NT2/D1 (cell line): ENCODE measurements at regions not wholly inside any gene's neighbourhood (a gene's known extent, or its start where the extent isn't known, plus 50 kb on each side); places are given as distances from the start of the nearest gene placed in this dataset.

Source experiments
- DNase-seq: peaks from one replicate; pipeline ENCODE4 v3.0.0-alpha.2; 2011; ENCODE audit warnings: low read depth, low spot score
- H3K27me3 ChIP-seq: 2 replicates; pipeline ENCODE4 v1.6.0; 2011; ENCODE audit warnings: mild to moderate bottlenecking; ENCODE audit not compliant: insufficient read length, insufficient read depth
- H3K36me3 ChIP-seq: 2 replicates; pipeline ENCODE4 v1.6.1; 2011; ENCODE audit warnings: mild to moderate bottlenecking, low read length, mixed read lengths; ENCODE audit not compliant: insufficient read depth, insufficient read length
- H3K4me1 ChIP-seq: 2 replicates; pipeline ENCODE4 v1.5.1; 2011; ENCODE audit not compliant: insufficient read depth, insufficient read length
- H3K4me3 ChIP-seq: 2 replicates; pipeline ENCODE4 v1.5.1; 2011; ENCODE audit warnings: low read depth; ENCODE audit not compliant: insufficient read length
- H3K9ac ChIP-seq: 2 replicates; pipeline ENCODE4 v1.6.0; 2011; ENCODE audit warnings: low read depth; ENCODE audit not compliant: insufficient read length
- H3K9me3 ChIP-seq: 2 replicates; pipeline ENCODE4 v1.5.1; 2011; ENCODE audit warnings: mild to moderate bottlenecking, low read length; ENCODE audit not compliant: insufficient read depth
- SUZ12 ChIP-seq: IDR thresholded peaks from 2 replicates; pipeline ENCODE4 v1.6.1; 2011; ENCODE audit not compliant: insufficient read length, insufficient read depth; ENCODE audit errors: extremely low read depth
- YY1 ChIP-seq: IDR thresholded peaks from 2 replicates; pipeline ENCODE4 v1.6.1; 2011; ENCODE audit not compliant: insufficient read length, insufficient read depth
- ZNF274 ChIP-seq: IDR thresholded peaks from 2 replicates; pipeline ENCODE4 v1.6.1; 2011; ENCODE audit warnings: mild to moderate bottlenecking, low read depth, low read length

DNA sequence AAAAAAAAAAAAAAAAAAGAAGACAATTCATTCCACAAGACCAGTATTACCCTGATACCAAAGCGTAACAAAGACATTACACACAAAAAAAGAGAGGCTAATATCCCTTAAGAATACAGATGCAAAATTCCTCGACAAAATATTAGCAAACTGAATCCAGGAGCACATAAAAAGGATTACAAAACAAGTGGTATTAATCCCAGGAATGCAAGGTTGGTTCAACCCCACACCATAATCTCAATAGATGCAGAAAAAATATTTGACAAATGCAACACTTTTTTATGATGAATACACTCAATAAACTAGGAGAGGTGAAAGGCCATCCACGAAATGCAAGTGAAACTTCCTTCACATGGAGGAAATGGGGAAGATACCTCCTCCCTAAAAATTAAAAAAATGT lies 80.1 kb upstream of the TLR4 start:
- TF ChIP-seq ZNF274: no peak
- no peak for TF ChIP-seq YY1
- no peak for TF ChIP-seq SUZ12
- H3K27me3 ChIP-seq: no peaks in the 10 kb centered on the region
- DNase-seq: no peak

DNA sequence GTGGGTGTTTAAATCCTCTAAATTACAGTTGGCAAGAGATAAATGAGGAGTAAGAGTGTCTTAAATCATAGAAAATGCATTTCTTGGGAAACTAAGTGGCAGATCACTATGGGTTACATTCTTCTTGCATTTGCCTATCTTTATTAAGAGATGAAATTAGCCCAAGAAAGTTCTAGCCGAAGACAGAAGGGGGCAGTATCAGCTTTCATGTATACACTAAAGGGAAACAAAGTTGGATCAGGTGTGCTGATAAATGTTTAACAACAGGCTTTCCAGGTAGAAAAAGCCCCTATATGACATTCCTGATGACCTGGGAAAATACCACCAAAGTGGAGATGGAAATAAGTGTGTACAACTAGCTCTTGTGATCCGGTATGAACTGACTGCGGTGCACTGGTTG lies 81.9 kb upstream of the TLR4 start:
- H3K36me3 ChIP-seq: no peaks in the 10 kb centered on the region
- peaks cover 19% of the 10 kb centered on the region for H3K9me3 ChIP-seq
- no peaks in the 10 kb centered on the region for H3K27me3 ChIP-seq
- H3K4me3 ChIP-seq: no peak overlapping the region
- H3K4me1 ChIP-seq: no peaks in the 10 kb centered on the region
- TF ChIP-seq SUZ12 (no peak), YY1 (no peak), ZNF274 (no peak)
- H3K9ac ChIP-seq: no peak overlapping the region
- DNase-seq: no peak

More for the DNA sequence above, 80.1 kb upstream of the TLR4 start:
- Histone ChIP-seq H3K4me3 (no peak overlapping the region), H3K9ac (no peak overlapping the region), H3K36me3 (no peaks in the 10 kb centered on the region), H3K9me3 (peaks cover 19% of the 10 kb centered on the region), H3K4me1 (no peaks in the 10 kb centered on the region)

- no peak overlapping the region for H3K4me3 ChIP-seq
- H3K9ac ChIP-seq: no peak overlapping the region
- no peaks in the 10 kb centered on the region for H3K27me3 ChIP-seq
- no peak for TF ChIP-seq ZNF274
- no peak for TF ChIP-seq SUZ12
- no peak for TF ChIP-seq YY1
- H3K4me1 ChIP-seq: no peaks in the 10 kb centered on the region
- no peak for DNase-seq
- H3K36me3 ChIP-seq: no peaks in the 10 kb centered on the region
- H3K9me3 ChIP-seq: no peaks in the 10 kb centered on the region
These were observed 87.8 kb upstream of the TLR4 start for GRCh38 chr9:117616431-117616831.

- no peak for DNase-seq
- H3K9me3 ChIP-seq: no peaks in the 10 kb centered on the region
- no peak for TF ChIP-seq YY1
- no peak for TF ChIP-seq SUZ12
- no peak for TF ChIP-seq ZNF274
- H3K4me3 ChIP-seq: no peak overlapping the region
- H3K9ac ChIP-seq: no peak overlapping the region
- H3K27me3 ChIP-seq: no peaks in the 10 kb centered on the region
- H3K4me1 ChIP-seq: no peaks in the 10 kb centered on the region
- no peaks in the 10 kb centered on the region for H3K36me3 ChIP-seq
These were observed 91.9 kb upstream of the TLR4 start for GRCh38 chr9:117612317-117612716.

DNA sequence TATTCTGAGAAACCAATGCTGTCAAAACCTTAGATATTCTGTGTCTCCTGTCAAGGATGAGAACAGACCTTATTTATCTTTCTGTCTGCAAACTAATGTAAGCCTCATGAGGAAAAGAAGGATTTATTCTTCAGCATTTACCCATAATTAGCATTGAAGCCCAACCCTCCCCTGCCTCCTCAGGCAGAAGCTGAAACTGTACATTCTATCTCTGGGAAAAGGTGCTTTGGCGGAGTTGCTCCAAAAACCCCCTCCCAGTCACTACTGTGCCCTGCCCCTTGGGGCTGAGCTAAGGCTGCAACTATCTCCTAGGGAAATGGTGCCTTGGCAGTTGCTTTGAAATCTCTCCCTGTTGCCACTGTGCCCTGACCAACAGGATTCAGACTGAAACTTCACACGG lies 106.2 kb upstream of the TLR4 start:
- H3K9me3 ChIP-seq: 0 out of 2 replicates have a peak, but pooled peaks cover 5% of the 10 kb centered on the region
- H3K9ac ChIP-seq: no peak overlapping the region
- DNase-seq: no peak
- H3K4me1 ChIP-seq: no peaks in the 10 kb centered on the region
- no peak overlapping the region for H3K4me3 ChIP-seq
- TF ChIP-seq ZNF274 (no peak), SUZ12 (no peak), YY1 (no peak)
- no peaks in the 10 kb centered on the region for H3K27me3 ChIP-seq
- no peaks in the 10 kb centered on the region for H3K36me3 ChIP-seq

DNA sequence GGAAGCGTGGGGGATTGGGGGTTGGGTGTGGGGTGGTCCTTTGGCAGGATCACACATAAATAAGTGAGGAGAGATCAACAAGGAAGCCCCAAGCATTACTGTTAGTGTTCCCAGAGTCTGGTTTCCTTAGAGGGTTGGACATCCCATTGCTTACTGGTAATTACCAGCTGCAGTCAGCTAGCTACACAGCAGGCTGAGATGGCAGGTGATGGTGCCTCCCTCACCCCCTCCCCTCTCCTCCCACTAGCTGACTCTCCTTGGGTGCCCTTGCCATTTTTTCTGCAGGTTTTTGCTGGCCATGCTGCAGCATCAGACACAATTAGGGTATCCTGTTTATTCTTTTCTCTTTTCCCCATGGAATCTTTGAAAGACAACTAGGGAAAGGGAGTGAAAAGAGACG lies 107.5 kb upstream of the TLR4 start:
- Histone ChIP-seq H3K4me1 (no peaks in the 10 kb centered on the region), H3K36me3 (no peaks in the 10 kb centered on the region), H3K27me3 (no peaks in the 10 kb centered on the region), H3K9ac (no peak overlapping the region), H3K9me3 (0 out of 2 replicates have a peak, but pooled peaks cover 5% of the 10 kb centered on the region), H3K4me3 (no peak overlapping the region)
- TF ChIP-seq SUZ12: no peak
- no peak for TF ChIP-seq ZNF274
- TF ChIP-seq YY1: no peak
- no peak for DNase-seq

DNA sequence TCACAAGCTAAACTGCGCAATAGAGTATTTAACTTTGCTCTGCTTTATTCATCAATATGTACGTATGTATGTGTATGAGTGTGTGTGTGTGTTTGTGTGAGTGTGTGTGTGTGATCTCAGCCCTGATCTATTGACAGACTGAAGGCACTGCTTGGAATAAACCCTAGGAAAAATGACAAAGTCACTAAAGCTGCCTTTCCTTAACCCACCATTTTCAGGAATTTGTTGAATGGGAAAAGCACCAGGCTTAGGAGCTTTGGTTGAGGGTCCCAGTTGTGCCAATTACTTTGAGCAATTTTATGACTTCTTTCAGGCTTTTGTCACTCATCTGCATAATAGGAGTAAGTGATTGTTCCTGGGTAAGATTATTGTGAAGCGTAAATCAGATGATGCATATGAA lies 108.6 kb upstream of the TLR4 start:
- Histone ChIP-seq H3K9me3 (0 out of 2 replicates have a peak, but pooled peaks cover 5% of the 10 kb centered on the region), H3K4me3 (no peak overlapping the region), H3K27me3 (no peaks in the 10 kb centered on the region), H3K4me1 (no peaks in the 10 kb centered on the region), H3K36me3 (no peaks in the 10 kb centered on the region), H3K9ac (no peak overlapping the region)
- no peak for DNase-seq
- TF ChIP-seq ZNF274: no peak
- TF ChIP-seq YY1: no peak
- TF ChIP-seq SUZ12: no peak
